GM21737 (cell line): ENCODE measurements at regions not wholly inside any gene's neighbourhood (a gene's known extent, or its start where the extent isn't known, plus 50 kb on each side); places are given as distances from the start of the nearest gene placed in this dataset.

Experiments used
- ATAC-seq: cut with Tn5 transposase; IDR thresholded peaks from one replicate; pipeline ENCODE4 v1.9.1; 2021; ENCODE audit warnings: mild to moderate bottlenecking, moderate library complexity; ENCODE audit not compliant: unreplicated experiment

- no peak for ATAC-seq
These were observed 1348.8 kb downstream of the PCDH18 start for GRCh38 chr4:136183513-136183912.

GRCh38 chr4:136156947-136157346 lies 1375.3 kb downstream of the PCDH18 start:
- ATAC-seq, result no peak

DNA sequence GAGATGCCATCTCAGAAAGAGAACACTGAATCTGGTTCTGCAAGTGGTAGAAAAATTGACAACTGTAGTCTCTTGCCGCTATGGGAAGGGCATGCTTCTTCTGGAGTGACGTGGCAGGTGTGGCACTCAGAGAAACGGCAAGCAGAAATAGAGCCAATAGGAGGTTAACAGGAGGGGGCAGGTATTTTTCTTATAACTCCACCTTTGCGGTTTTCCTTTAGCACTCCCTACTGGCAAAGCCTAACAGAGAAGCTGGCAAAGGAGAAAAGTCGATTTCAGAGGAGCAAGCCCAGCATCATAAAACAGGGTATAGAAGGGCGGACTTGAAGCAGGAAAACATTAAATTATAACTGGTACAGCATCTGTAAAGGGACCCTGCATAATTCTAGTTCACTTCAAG lies 1382.2 kb downstream of the PCDH18 start:
- ATAC-seq, result no peak

GRCh38 chr4:136136601-136137000 lies 1395.7 kb downstream of the PCDH18 start:
- no peak for ATAC-seq

GRCh38 chr4:136124251-136124745 lies 1408.0 kb downstream of the PCDH18 start:
- ATAC-seq, result no peak

- no peak for ATAC-seq
These were observed 1410.9 kb downstream of the PCDH18 start for GRCh38 chr4:136121426-136121825.

DNA sequence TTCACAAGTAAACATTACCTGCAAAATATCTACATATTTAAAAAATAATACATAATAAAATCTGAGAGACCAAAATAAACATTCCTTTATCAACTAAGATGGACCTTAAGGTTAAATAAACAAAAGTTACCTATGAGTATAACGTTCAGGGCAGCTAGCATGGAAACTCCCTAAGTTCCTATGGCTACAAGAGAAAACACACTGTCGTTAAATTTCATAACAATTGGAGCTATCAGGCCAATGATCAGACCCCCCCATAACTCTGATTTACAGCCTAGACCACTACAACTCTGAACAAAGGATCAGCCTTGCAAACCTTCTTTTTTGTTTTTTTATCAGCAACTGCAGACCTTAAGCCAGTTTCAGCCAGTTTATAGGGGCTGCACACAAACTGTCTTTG lies 1418.4 kb downstream of the PCDH18 start:
- ATAC-seq, result no peak

- no peak for ATAC-seq
These were observed 1420.2 kb downstream of the PCDH18 start for GRCh38 chr4:136112116-136112515.

DNA sequence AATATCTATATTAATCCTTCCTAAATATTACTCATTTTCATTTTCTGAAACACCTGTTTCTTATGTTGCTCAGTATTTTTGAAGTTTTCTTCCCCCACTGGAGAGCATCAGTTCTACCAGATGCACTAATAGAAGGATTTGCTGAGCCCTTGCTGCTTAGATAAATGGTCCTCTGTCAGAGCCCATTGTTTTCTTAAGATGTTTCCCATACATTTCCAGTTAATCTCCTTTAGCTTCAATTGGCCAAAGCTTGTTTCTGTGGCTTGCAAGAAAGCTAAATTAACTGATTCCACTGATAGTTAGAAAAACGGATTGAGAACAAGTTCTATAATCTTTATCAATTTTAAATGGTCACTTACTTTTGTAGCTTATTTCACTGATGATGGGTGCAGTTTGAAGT lies 1425.5 kb downstream of the PCDH18 start:
- no peak for ATAC-seq

DNA sequence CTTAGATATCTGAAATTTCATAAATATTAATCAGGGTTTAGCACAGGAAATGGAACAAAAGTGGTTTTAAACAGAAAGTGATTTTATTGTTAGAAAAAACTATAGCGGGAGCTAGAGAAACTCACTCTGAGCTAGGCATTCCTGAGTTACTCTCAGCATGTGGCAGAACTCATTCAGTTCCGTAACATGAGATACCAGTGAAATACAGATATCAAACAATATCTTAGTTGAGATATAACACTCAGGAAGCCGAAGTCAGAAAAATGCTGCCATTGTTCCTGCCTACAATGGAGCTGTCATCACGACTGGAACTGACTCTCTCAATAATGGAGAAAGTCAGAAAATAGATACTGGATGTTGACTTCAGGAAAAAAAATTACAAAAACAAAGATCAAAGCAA lies 1428.7 kb downstream of the PCDH18 start:
- ATAC-seq, result no peak

- no peak for ATAC-seq
These were observed 1434.6 kb downstream of the PCDH18 start for GRCh38 chr4:136097676-136098075.

DNA sequence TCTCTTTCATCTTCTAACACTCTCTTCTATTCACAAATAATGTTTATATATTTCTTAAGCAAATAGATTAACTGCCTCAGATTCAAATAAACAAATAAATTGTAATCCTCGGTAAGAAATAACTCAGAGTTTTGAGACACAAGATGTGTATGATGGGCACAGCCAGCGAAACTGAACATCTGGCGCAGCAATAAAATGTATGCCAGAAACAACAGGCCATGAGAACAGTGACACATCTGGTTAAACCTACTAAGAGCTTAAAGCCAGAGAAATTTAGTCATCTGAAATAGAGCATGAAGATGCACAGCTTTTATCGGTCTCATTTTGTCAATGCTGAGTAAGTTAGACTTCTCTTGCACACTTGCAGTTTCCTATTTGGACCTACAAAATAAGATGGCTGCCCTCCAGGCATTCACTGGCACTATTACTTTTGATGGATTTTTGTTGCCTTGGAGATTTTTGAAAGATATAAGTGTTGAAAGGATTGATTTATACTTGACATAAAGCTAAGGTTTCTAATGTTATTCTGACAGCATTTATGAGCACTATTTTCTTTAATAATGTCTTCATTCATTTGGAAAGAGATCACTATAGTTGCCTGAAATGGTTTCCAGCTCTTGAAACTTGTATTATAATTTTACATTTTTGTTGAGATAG lies 1444.0 kb downstream of the PCDH18 start:
- ATAC-seq, result no peak

DNA sequence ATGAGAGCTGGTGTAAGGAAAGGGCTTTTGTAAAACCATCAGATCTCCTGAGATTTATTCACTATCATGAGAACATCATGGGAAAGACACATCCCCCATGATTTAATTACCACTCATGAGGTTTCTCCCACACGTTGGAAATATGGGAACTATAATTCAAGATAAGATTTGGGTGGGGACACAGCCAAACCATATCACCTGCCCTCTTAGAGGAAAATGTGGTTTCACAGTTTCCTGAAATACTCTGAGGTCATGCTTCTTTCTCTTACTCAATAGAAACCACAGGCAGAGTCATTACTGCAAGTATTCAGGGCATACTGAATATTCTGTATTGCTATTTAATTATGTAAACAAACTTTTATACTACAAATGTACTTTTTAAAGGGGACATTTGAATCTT lies 1453.3 kb downstream of the PCDH18 start:
- no peak for ATAC-seq

DNA sequence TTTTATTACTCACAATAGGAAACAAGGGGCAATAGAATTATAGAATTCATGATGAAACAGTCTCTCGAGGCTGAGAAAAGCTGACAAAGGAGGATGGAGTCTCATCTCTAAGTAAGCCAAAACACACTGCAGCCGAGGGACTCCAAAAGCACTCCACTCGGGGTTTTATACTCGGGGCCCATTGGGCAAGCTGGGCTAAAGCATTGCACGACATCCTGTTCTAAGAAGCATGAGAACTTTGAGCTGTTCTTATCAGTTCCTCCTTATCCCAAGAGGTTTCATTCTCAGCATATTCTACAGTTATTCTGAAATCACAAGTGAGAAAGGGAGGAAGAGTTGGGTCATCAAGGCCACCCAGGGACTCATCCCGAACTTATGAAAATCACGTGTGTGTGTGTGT lies 1475.5 kb downstream of the PCDH18 start:
- no peak for ATAC-seq

- ATAC-seq, result no peak
These were observed 1476.9 kb downstream of the PCDH18 start for GRCh38 chr4:136055360-136055759.

DNA sequence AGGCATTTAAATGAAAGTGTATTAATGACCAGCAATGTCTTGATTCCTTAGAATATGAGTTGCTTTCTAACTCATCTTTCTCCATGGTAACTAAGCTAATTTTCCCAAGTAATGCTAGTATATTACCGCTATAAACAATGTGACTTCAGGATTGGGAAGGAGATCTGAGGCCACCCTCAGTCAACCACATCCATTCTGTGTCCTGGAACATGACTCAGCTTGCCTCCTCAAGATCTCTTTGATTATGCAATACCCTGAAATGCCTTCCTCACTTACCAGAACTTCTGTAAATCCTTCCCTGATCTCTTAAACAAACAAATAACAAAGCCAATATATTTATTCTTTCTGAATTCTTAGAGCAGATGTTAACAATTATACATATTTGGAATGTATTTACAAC lies 1495.5 kb downstream of the PCDH18 start:
- ATAC-seq, result no peak

- ATAC-seq, result no peak
These were observed 1499.9 kb downstream of the PCDH18 start for GRCh38 chr4:136032391-136032790.

GRCh38 chr4:136025540-136025939 lies 1506.8 kb downstream of the PCDH18 start:
- ATAC-seq, result no peak

DNA sequence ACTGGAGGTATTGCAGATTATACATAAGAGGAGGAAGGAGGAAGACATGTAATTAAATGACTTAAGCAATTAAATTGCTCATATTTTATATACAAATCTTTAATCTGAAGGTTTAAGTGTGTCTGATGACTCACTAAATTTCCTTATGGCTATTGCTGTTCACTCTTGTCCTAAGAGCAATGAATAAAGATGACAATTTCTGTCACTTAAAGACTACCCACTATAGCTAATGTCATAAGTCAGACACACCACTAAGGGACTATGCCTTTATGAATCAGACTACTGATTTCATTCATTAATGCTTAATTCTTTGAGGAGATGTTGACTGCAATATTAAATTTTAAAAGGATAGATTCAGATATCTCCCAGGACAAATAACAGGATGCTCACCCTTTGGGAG lies 1514.7 kb downstream of the PCDH18 start:
- ATAC-seq, result no peak

DNA sequence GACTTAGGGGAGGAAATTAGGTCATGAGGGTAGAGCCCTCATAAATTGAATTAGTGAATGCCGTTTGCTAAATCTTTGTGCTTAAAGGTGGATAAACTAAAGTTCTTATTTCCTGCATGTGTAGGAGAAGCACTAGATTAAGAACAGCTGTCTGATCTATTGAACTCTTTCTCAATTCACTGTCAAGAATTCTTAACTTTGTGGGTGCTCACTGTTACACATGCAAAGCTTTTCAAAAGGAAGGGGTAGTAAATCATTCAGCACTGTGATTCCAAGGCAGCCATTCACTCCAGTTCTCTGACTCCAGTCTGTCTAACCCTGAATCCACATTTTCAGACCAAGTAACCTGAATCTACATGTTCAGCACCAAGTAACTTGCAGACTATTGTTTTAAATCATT lies 1520.1 kb downstream of the PCDH18 start:
- no peak for ATAC-seq

GRCh38 chr4:136009258-136009832 lies 1522.9 kb downstream of the PCDH18 start:
- no peak for ATAC-seq

DNA sequence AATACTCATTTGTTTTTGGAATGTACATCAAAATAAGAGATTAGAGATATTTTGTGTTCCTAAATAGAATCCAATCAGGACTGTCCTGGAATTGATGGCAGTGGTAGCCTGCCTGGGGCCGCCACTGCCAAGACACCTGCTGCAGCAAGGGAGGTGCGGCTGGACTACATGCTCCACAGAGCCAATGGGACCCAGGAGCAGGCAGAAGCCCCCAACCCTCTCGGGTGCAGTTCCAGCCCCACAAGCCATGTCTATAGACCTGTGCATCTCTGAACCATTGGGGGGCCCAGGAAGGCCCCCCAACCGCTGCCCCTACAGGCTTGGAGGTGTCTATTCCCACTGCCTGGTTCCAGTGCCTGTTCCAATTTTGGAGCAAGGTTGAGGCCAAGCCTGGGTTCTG lies 1524.3 kb downstream of the PCDH18 start:
- ATAC-seq, result no peak

GRCh38 chr4:136002316-136002715 lies 1530.0 kb downstream of the PCDH18 start:
- no peak for ATAC-seq
